ENCODE measurements at regions not wholly inside any gene's neighbourhood (a gene's known extent, or its start where the extent isn't known, plus 50 kb on each side); places are given as distances from the start of the nearest gene placed in this dataset.

GRCh38 chr2:176967911-176968450 is 244.6 kb upstream of the HNRNPA3 start:
- H3K27me3 ChIP-seq: no peaks in the 10 kb centered on the region
- TF ChIP-seq CTCF (IDR thresholded peaks at IDR 0.05; ENCODE audit: low read depth, low read length): no peak
- no peaks in the 10 kb centered on the region for H3K9me3 ChIP-seq
- no peak for DNase-seq
- no peaks in the 10 kb centered on the region for H3K4me1 ChIP-seq
- no peaks in the 10 kb centered on the region for H3K36me3 ChIP-seq
- H3K4me3 ChIP-seq (ENCODE audit: low read depth, low read length): no peak overlapping the region

GRCh38 chr2:176969642-176970359 is 242.8 kb upstream of the HNRNPA3 start:
- Histone ChIP-seq H3K9me3 (no peaks in the 10 kb centered on the region), H3K27me3 (no peaks in the 10 kb centered on the region), H3K36me3 (no peaks in the 10 kb centered on the region), H3K4me1 (no peaks in the 10 kb centered on the region), H3K4me3 (ENCODE audit: low read depth, low read length) (no peak overlapping the region)
- no peak for DNase-seq
- no peak for TF ChIP-seq CTCF (IDR thresholded peaks at IDR 0.05; ENCODE audit: low read depth, low read length)

- no peak for DNase-seq
- Histone ChIP-seq H3K4me1 (peaks cover 3% of the 10 kb centered on the region), H3K36me3 (no peaks in the 10 kb centered on the region), H3K27me3 (no peaks in the 10 kb centered on the region), H3K9me3 (no peaks in the 10 kb centered on the region), H3K4me3 (ENCODE audit: low read depth, low read length) (no peak overlapping the region)
- no peak for TF ChIP-seq CTCF (IDR thresholded peaks at IDR 0.05; ENCODE audit: low read depth, low read length)
These were observed 235.6 kb upstream of the HNRNPA3 start for GRCh38 chr2:176976736-176977685.

- TF ChIP-seq CTCF (IDR thresholded peaks at IDR 0.05; ENCODE audit: low read depth, low read length): no peak
- no peaks in the 10 kb centered on the region for H3K9me3 ChIP-seq
- peaks cover 3% of the 10 kb centered on the region for H3K4me1 ChIP-seq
- H3K27me3 ChIP-seq: no peaks in the 10 kb centered on the region
- H3K4me3 ChIP-seq (ENCODE audit: low read depth, low read length): no peak overlapping the region
- no peak for DNase-seq
- no peaks in the 10 kb centered on the region for H3K36me3 ChIP-seq
These were observed 233.7 kb upstream of the HNRNPA3 start for GRCh38 chr2:176978921-176979320.

GRCh38 chr2:176979981-176980710 is 232.4 kb upstream of the HNRNPA3 start:
- TF ChIP-seq CTCF (IDR thresholded peaks at IDR 0.05; ENCODE audit: low read depth, low read length): no peak
- no peak overlapping the region for H3K4me3 ChIP-seq (ENCODE audit: low read depth, low read length)
- H3K36me3 ChIP-seq: no peaks in the 10 kb centered on the region
- DNase-seq: no peak
- no peaks in the 10 kb centered on the region for H3K9me3 ChIP-seq
- peaks cover 3% of the 10 kb centered on the region for H3K4me1 ChIP-seq
- H3K27me3 ChIP-seq: no peaks in the 10 kb centered on the region
